SIG-M5 treated with dmso at 0.1 percent for 504 hours (cell line): ENCODE measurements at regions not wholly inside any gene's neighbourhood (a gene's known extent, or its start where the extent isn't known, plus 50 kb on each side); places are given as distances from the start of the nearest gene placed in this dataset.
"Not testable (repeated sequence)": the region's sequence is repeated elsewhere in the genome, so short reads cannot be mapped to it uniquely, and the experiment has no call there.

Experiments used
- DNase-seq: peaks from one replicate; lab custom pipeline; 2025; ENCODE audit not compliant: unreplicated experiment; lab: John Stamatoyannopoulos, UW

- DNase-seq = no peak
Observed at GRCh38 chr14:105773584-105773983, 247.2 kb downstream of the TMEM121 start.

- DNase-seq = no peak
Observed at GRCh38 chr14:105774001-105774400, 247.6 kb downstream of the TMEM121 start.

GRCh38 chr14:105774585-105775348 lies 248.4 kb downstream of the TMEM121 start:
- DNase-seq = not testable (repeated sequence)

GRCh38 chr14:105775349-105775923 lies 249.1 kb downstream of the TMEM121 start:
- DNase-seq = not testable (repeated sequence)

- DNase-seq = not testable (repeated sequence)
Observed at GRCh38 chr14:105776112-105776511, 249.7 kb downstream of the TMEM121 start.

- no peak for DNase-seq
Observed at GRCh38 chr14:105776924-105777323, 250.5 kb downstream of the TMEM121 start.

- no peak for DNase-seq
Observed at GRCh38 chr14:105783707-105784106, 257.3 kb downstream of the TMEM121 start.

GRCh38 chr14:105793836-105794235 lies 267.5 kb downstream of the TMEM121 start:
- DNase-seq = no peak

- DNase-seq = no peak
Observed at GRCh38 chr14:105797546-105797945, 271.2 kb downstream of the TMEM121 start.

GRCh38 chr14:105805701-105806100 lies 279.3 kb downstream of the TMEM121 start:
- no peak for DNase-seq

- DNase-seq = no peak
Observed at GRCh38 chr14:105806568-105806967, 280.2 kb downstream of the TMEM121 start.

GRCh38 chr14:105817971-105818711 lies 291.8 kb downstream of the TMEM121 start:
- peak; percentile 1 for DNase-seq

GRCh38 chr14:105818712-105819005 lies 292.3 kb downstream of the TMEM121 start:
- DNase-seq = no peak

- no peak for DNase-seq
Observed at GRCh38 chr14:105830171-105830570, 303.8 kb downstream of the TMEM121 start.

GRCh38 chr14:105836160-105836559 lies 309.8 kb downstream of the TMEM121 start:
- no peak for DNase-seq

GRCh38 chr14:105836730-105837129 lies 310.3 kb downstream of the TMEM121 start:
- no peak for DNase-seq

- DNase-seq = no peak
Observed at GRCh38 chr14:105837349-105838063, 311.1 kb downstream of the TMEM121 start.

GRCh38 chr14:105838107-105838506 lies 311.7 kb downstream of the TMEM121 start:
- no peak for DNase-seq

GRCh38 chr14:105838591-105839424 lies 312.4 kb downstream of the TMEM121 start:
- DNase-seq = no peak

- DNase-seq = no peak
Observed at GRCh38 chr14:105839425-105840265, 313.3 kb downstream of the TMEM121 start.
